HUES48 (cell line): ENCODE measurements at regions not wholly inside any gene's neighbourhood (a gene's known extent, or its start where the extent isn't known, plus 50 kb on each side); places are given as distances from the start of the nearest gene placed in this dataset.

ENCODE experiments used
- H3K27ac ChIP-seq: one replicate; pipeline ENCODE4 v1.7.0; 2013; ENCODE audit warnings: low read depth, low read length, inconsistent platforms
- H3K27me3 ChIP-seq: 2 replicates; pipeline ENCODE4 v1.6.1; 2013; ENCODE audit warnings: mild to moderate bottlenecking, low read length; ENCODE audit not compliant: control insufficient read depth, insufficient read depth
- H3K36me3 ChIP-seq: 2 replicates; pipeline ENCODE4 v1.6.1; 2013; ENCODE audit warnings: low read length; ENCODE audit not compliant: control insufficient read depth, insufficient read depth
- H3K4me1 ChIP-seq: 2 replicates; pipeline ENCODE4 v1.6.1; 2013; ENCODE audit warnings: mild to moderate bottlenecking, low read length; ENCODE audit not compliant: control insufficient read depth, insufficient read depth
- H3K4me3 ChIP-seq: 2 replicates; pipeline ENCODE4 v1.5.1; 2013; ENCODE audit warnings: mild to moderate bottlenecking, low read depth, low read length
- H3K9ac ChIP-seq: 2 replicates; pipeline ENCODE4 v1.6.1; 2013; ENCODE audit warnings: mild to moderate bottlenecking, low read depth, low read length, moderate library complexity
- H3K9me3 ChIP-seq: 2 replicates; pipeline ENCODE4 v1.6.1; 2013; ENCODE audit warnings: low read length; ENCODE audit not compliant: control insufficient read depth, insufficient read depth

- Histone ChIP-seq H3K36me3 (no peaks in the 10 kb centered on the region), H3K27me3 (no peaks in the 10 kb centered on the region), H3K4me1 (peaks cover 21% of the 10 kb centered on the region), H3K9ac (no peak overlapping the region), H3K4me3 (no peak overlapping the region), H3K27ac (no peak overlapping the region), H3K9me3 (no peaks in the 10 kb centered on the region)
Observed at GRCh38 chr12:94767956-94768355, 117.6 kb upstream of the TMCC3 start.

- H3K9ac ChIP-seq: no peak overlapping the region
- no peaks in the 10 kb centered on the region for H3K27me3 ChIP-seq
- no peak overlapping the region for H3K27ac ChIP-seq
- no peaks in the 10 kb centered on the region for H3K36me3 ChIP-seq
- H3K4me1 ChIP-seq: peaks cover 21% of the 10 kb centered on the region
- H3K4me3 ChIP-seq: no peak overlapping the region
- H3K9me3 ChIP-seq: no peaks in the 10 kb centered on the region
Observed at GRCh38 chr12:94766397-94766796, 116.0 kb upstream of the TMCC3 start.

- no peaks in the 10 kb centered on the region for H3K27me3 ChIP-seq
- no peak overlapping the region for H3K9ac ChIP-seq
- H3K27ac ChIP-seq: no peak overlapping the region
- no peaks in the 10 kb centered on the region for H3K9me3 ChIP-seq
- no peak overlapping the region for H3K4me3 ChIP-seq
- H3K4me1 ChIP-seq: 0 out of 2 replicates have a peak, but pooled peaks cover under 1% of the 10 kb centered on the region
- no peaks in the 10 kb centered on the region for H3K36me3 ChIP-seq
Observed at GRCh38 chr12:94763462-94763861, 113.1 kb upstream of the TMCC3 start.

GRCh38 chr12:94762943-94763342 is 112.6 kb upstream of the TMCC3 start:
- Histone ChIP-seq H3K4me3 (no peak overlapping the region), H3K9ac (no peak overlapping the region), H3K27ac (no peak overlapping the region), H3K4me1 (no peaks in the 10 kb centered on the region), H3K27me3 (no peaks in the 10 kb centered on the region), H3K9me3 (no peaks in the 10 kb centered on the region), H3K36me3 (no peaks in the 10 kb centered on the region)

- no peak overlapping the region for H3K4me3 ChIP-seq
- no peaks in the 10 kb centered on the region for H3K9me3 ChIP-seq
- no peak overlapping the region for H3K27ac ChIP-seq
- H3K4me1 ChIP-seq: no peaks in the 10 kb centered on the region
- no peaks in the 10 kb centered on the region for H3K36me3 ChIP-seq
- H3K9ac ChIP-seq: no peak overlapping the region
- H3K27me3 ChIP-seq: no peaks in the 10 kb centered on the region
Observed at GRCh38 chr12:94762259-94762942, 112.0 kb upstream of the TMCC3 start.

GRCh38 chr12:94761559-94761958 is 111.2 kb upstream of the TMCC3 start:
- H3K36me3 ChIP-seq: no peaks in the 10 kb centered on the region
- no peak overlapping the region for H3K4me3 ChIP-seq
- H3K9me3 ChIP-seq: no peaks in the 10 kb centered on the region
- H3K9ac ChIP-seq: no peak overlapping the region
- H3K27me3 ChIP-seq: no peaks in the 10 kb centered on the region
- no peak overlapping the region for H3K27ac ChIP-seq
- H3K4me1 ChIP-seq: no peaks in the 10 kb centered on the region

GRCh38 chr12:94760786-94761185 is 110.4 kb upstream of the TMCC3 start:
- H3K36me3 ChIP-seq: no peaks in the 10 kb centered on the region
- H3K4me1 ChIP-seq: no peaks in the 10 kb centered on the region
- no peak overlapping the region for H3K4me3 ChIP-seq
- H3K9me3 ChIP-seq: no peaks in the 10 kb centered on the region
- H3K9ac ChIP-seq: no peak overlapping the region
- no peaks in the 10 kb centered on the region for H3K27me3 ChIP-seq
- no peak overlapping the region for H3K27ac ChIP-seq

GRCh38 chr12:94756789-94757188 is 106.4 kb upstream of the TMCC3 start:
- no peaks in the 10 kb centered on the region for H3K4me1 ChIP-seq
- no peak overlapping the region for H3K27ac ChIP-seq
- no peaks in the 10 kb centered on the region for H3K9me3 ChIP-seq
- no peaks in the 10 kb centered on the region for H3K27me3 ChIP-seq
- no peaks in the 10 kb centered on the region for H3K36me3 ChIP-seq
- no peak overlapping the region for H3K9ac ChIP-seq
- no peak overlapping the region for H3K4me3 ChIP-seq

GRCh38 chr12:94755598-94755997 is 105.2 kb upstream of the TMCC3 start:
- no peak overlapping the region for H3K27ac ChIP-seq
- no peak overlapping the region for H3K4me3 ChIP-seq
- H3K27me3 ChIP-seq: no peaks in the 10 kb centered on the region
- H3K9ac ChIP-seq: no peak overlapping the region
- no peaks in the 10 kb centered on the region for H3K4me1 ChIP-seq
- no peaks in the 10 kb centered on the region for H3K36me3 ChIP-seq
- no peaks in the 10 kb centered on the region for H3K9me3 ChIP-seq

GRCh38 chr12:94754653-94755052 is 104.3 kb upstream of the TMCC3 start:
- Histone ChIP-seq H3K4me1 (no peaks in the 10 kb centered on the region), H3K4me3 (no peak overlapping the region), H3K9ac (no peak overlapping the region)

GRCh38 chr12:94753036-94753679 is 102.8 kb upstream of the TMCC3 start:
- Histone ChIP-seq H3K9ac (no peak overlapping the region), H3K4me3 (no peak overlapping the region), H3K4me1 (no peaks in the 10 kb centered on the region), H3K36me3 (no peaks in the 10 kb centered on the region), H3K9me3 (no peaks in the 10 kb centered on the region), H3K27me3 (no peaks in the 10 kb centered on the region), H3K27ac (no peak overlapping the region)

More at GRCh38 chr12:94754653-94755052, 104.3 kb upstream of the TMCC3 start:
- Histone ChIP-seq H3K9me3 (no peaks in the 10 kb centered on the region), H3K27ac (no peak overlapping the region), H3K27me3 (no peaks in the 10 kb centered on the region), H3K36me3 (no peaks in the 10 kb centered on the region)
